ENCODE measurements at regions not wholly inside any gene's neighbourhood (a gene's known extent, or its start where the extent isn't known, plus 50 kb on each side); places are given as distances from the start of the nearest gene placed in this dataset.
A peak's percentile ranks its signal among the peaks of the same experiment; 100 is the strongest.

GRCh38 chr6:138563231-138563630 lies 63.9 kb upstream of the NHSL1 start:
- ATAC-seq, result no peak
- Mint-ChIP-seq H3K36me3 (no peaks in the 10 kb centered on the region), H3K27ac (peak overlapping the region in 1 of 9 donors; percentile 7), H3K27me3 (peaks cover 23 to 57% (median 29%) of the 10 kb centered on the region in 5 donors), H3K4me1 (no peaks in the 10 kb centered on the region), H3K9me3 (peaks cover 0 to 2% (median 0%) of the 10 kb centered on the region in 11 donors), H3K4me3 (no peak overlapping the region)
- Histone ChIP-seq H3K36me3 (ENCODE audit: control insufficient read depth in 2 of 3, insufficient read depth in 3 of 3, low read length in 3 of 3) (no peaks in the 10 kb centered on the region), H3K4me1 (ENCODE audit: control insufficient read depth in 2 of 2, insufficient read depth in 2 of 2, low read length in 2 of 2) (no peaks in the 10 kb centered on the region), H3K27ac (ENCODE audit: low read depth, low read length) (no peak overlapping the region), H3K4me3 (ENCODE audit: low read length) (no peak overlapping the region), H3K27me3 (ENCODE audit: control insufficient read depth in 2 of 2, insufficient read depth in 2 of 2, low read length in 2 of 2) (peaks cover 0 to 4% of the 10 kb centered on the region in 2 donors), H3K9me3 (ENCODE audit: control insufficient read depth in 2 of 3, low read length in 3 of 3) (no peaks in the 10 kb centered on the region)
- intact Hi-C loops (cut with micrococcal nuclease), result no loop called here
- POLR2A ChIA-PET, result no interaction called here
- DNase-seq, result no peak
- CTCF ChIA-PET, result no interaction called here

GRCh38 chr6:138563650-138564049 lies 64.4 kb upstream of the NHSL1 start:
- ChIA-PET POLR2A (no interaction called here), CTCF (no interaction called here)
- Mint-ChIP-seq H3K27ac (peak overlapping the region in 1 of 9 donors; percentile 7), H3K9me3 (peaks cover 0 to 2% (median 0%) of the 10 kb centered on the region in 11 donors), H3K36me3 (no peaks in the 10 kb centered on the region), H3K4me1 (no peaks in the 10 kb centered on the region), H3K27me3 (peaks cover 25 to 57% (median 31%) of the 10 kb centered on the region in 5 donors), H3K4me3 (no peak overlapping the region)
- Histone ChIP-seq H3K36me3 (ENCODE audit: control insufficient read depth in 2 of 3, insufficient read depth in 3 of 3, low read length in 3 of 3) (no peaks in the 10 kb centered on the region), H3K27me3 (ENCODE audit: control insufficient read depth in 2 of 2, insufficient read depth in 2 of 2, low read length in 2 of 2) (peaks cover under 1 to 4% of the 10 kb centered on the region in 2 donors), H3K4me3 (ENCODE audit: low read length) (no peak overlapping the region), H3K4me1 (ENCODE audit: control insufficient read depth in 2 of 2, insufficient read depth in 2 of 2, low read length in 2 of 2) (no peaks in the 10 kb centered on the region), H3K9me3 (ENCODE audit: control insufficient read depth in 2 of 3, low read length in 3 of 3) (no peaks in the 10 kb centered on the region), H3K27ac (ENCODE audit: low read depth, low read length) (no peak overlapping the region)
- intact Hi-C loops (cut with micrococcal nuclease), result no loop called here
- ATAC-seq (no peak), DNase-seq (no peak)

GRCh38 chr6:138564170-138564721 lies 65.0 kb upstream of the NHSL1 start:
- Histone ChIP-seq H3K27me3 (ENCODE audit: control insufficient read depth in 2 of 2, insufficient read depth in 2 of 2, low read length in 2 of 2) (peaks cover 4 to 6% of the 10 kb centered on the region in 2 donors), H3K4me1 (ENCODE audit: control insufficient read depth in 2 of 2, insufficient read depth in 2 of 2, low read length in 2 of 2) (no peaks in the 10 kb centered on the region), H3K4me3 (ENCODE audit: low read length) (no peak overlapping the region), H3K27ac (ENCODE audit: low read depth, low read length) (no peak overlapping the region), H3K9me3 (ENCODE audit: control insufficient read depth in 2 of 3, low read length in 3 of 3) (no peaks in the 10 kb centered on the region), H3K36me3 (ENCODE audit: control insufficient read depth in 2 of 3, insufficient read depth in 3 of 3, low read length in 3 of 3) (no peaks in the 10 kb centered on the region)
- Mint-ChIP-seq H3K27me3 (peaks cover 25 to 53% (median 29%) of the 10 kb centered on the region in 5 donors), H3K36me3 (no peaks in the 10 kb centered on the region), H3K4me1 (no peaks in the 10 kb centered on the region), H3K9me3 (peaks cover 0 to 2% (median 0%) of the 10 kb centered on the region in 11 donors), H3K4me3 (no peak overlapping the region), H3K27ac (no peak overlapping the region)
- CTCF ChIA-PET, result no interaction called here
- POLR2A ChIA-PET, result no interaction called here
- ATAC-seq (no peak), DNase-seq (no peak)
- intact Hi-C loops (cut with micrococcal nuclease), result no loop called here

GRCh38 chr6:138567052-138567451 lies 67.8 kb upstream of the NHSL1 start:
- peaks cover 0 to 4% (median 0%) of the 10 kb centered on the region in 7 donors for H3K4me1 Mint-ChIP-seq
- peaks cover 0 to 2% (median 0%) of the 10 kb centered on the region in 11 donors for H3K9me3 Mint-ChIP-seq
- no peaks in the 10 kb centered on the region for H3K4me1 ChIP-seq (ENCODE audit: control insufficient read depth in 2 of 2, insufficient read depth in 2 of 2, low read length in 2 of 2)
- no peaks in the 10 kb centered on the region for H3K9me3 ChIP-seq (ENCODE audit: control insufficient read depth in 2 of 3, low read length in 3 of 3)
- H3K27ac ChIP-seq (ENCODE audit: low read depth, low read length), result no peak overlapping the region
- ATAC-seq (no peak), DNase-seq (no peak)
- H3K4me3 Mint-ChIP-seq, result no peak overlapping the region
- H3K36me3 ChIP-seq (ENCODE audit: control insufficient read depth in 2 of 3, insufficient read depth in 3 of 3, low read length in 3 of 3), result no peaks in the 10 kb centered on the region
- peaks cover 0 to 16% of the 10 kb centered on the region in 2 donors for H3K27me3 ChIP-seq (ENCODE audit: control insufficient read depth in 2 of 2, insufficient read depth in 2 of 2, low read length in 2 of 2)
- H3K27me3 Mint-ChIP-seq, result peaks cover 18 to 35% (median 19%) of the 10 kb centered on the region in 5 donors
- ChIA-PET POLR2A (no interaction called here), CTCF (no interaction called here)
- no peak overlapping the region for H3K27ac Mint-ChIP-seq
- no peak overlapping the region for H3K4me3 ChIP-seq (ENCODE audit: low read length)
- H3K36me3 Mint-ChIP-seq, result no peaks in the 10 kb centered on the region
- intact Hi-C loops (cut with micrococcal nuclease), result no loop called here

- H3K36me3 Mint-ChIP-seq, result no peaks in the 10 kb centered on the region
- peaks cover 15 to 30% (median 19%) of the 10 kb centered on the region in 5 donors for H3K27me3 Mint-ChIP-seq
- peaks cover 0 to 9% (median 0%) of the 10 kb centered on the region in 7 donors for H3K4me1 Mint-ChIP-seq
- H3K36me3 ChIP-seq (ENCODE audit: control insufficient read depth in 2 of 3, insufficient read depth in 3 of 3, low read length in 3 of 3), result no peaks in the 10 kb centered on the region
- H3K27me3 ChIP-seq (ENCODE audit: control insufficient read depth in 2 of 2, insufficient read depth in 2 of 2, low read length in 2 of 2), result peaks cover 0 to 16% of the 10 kb centered on the region in 2 donors
- ATAC-seq (no peak), DNase-seq (no peak)
- no peak overlapping the region for H3K4me3 Mint-ChIP-seq
- H3K9me3 Mint-ChIP-seq, result no peaks in the 10 kb centered on the region
- ChIA-PET CTCF (no interaction called here), POLR2A (no interaction called here)
- no peaks in the 10 kb centered on the region for H3K9me3 ChIP-seq (ENCODE audit: control insufficient read depth in 2 of 3, low read length in 3 of 3)
- no peak overlapping the region for H3K27ac Mint-ChIP-seq
- H3K27ac ChIP-seq (ENCODE audit: low read depth, low read length), result no peak overlapping the region
- intact Hi-C loops (cut with micrococcal nuclease), result no loop called here
- no peaks in the 10 kb centered on the region for H3K4me1 ChIP-seq (ENCODE audit: control insufficient read depth in 2 of 2, insufficient read depth in 2 of 2, low read length in 2 of 2)
- no peak overlapping the region for H3K4me3 ChIP-seq (ENCODE audit: low read length)
These were observed 69.7 kb upstream of the NHSL1 start for GRCh38 chr6:138568997-138569396.

- Mint-ChIP-seq H3K9me3 (no peaks in the 10 kb centered on the region), H3K4me3 (no peak overlapping the region), H3K36me3 (no peaks in the 10 kb centered on the region), H3K27ac (no peak overlapping the region), H3K4me1 (peaks cover 0 to 9% (median 0%) of the 10 kb centered on the region in 7 donors), H3K27me3 (peaks cover 12 to 29% (median 15%) of the 10 kb centered on the region in 5 donors)
- intact Hi-C loops (cut with micrococcal nuclease), result no loop called here
- peaks cover 0 to 16% of the 10 kb centered on the region in 2 donors for H3K27me3 ChIP-seq (ENCODE audit: control insufficient read depth in 2 of 2, insufficient read depth in 2 of 2, low read length in 2 of 2)
- no peak overlapping the region for H3K4me3 ChIP-seq (ENCODE audit: low read length)
- ATAC-seq (no peak), DNase-seq (no peak)
- H3K9me3 ChIP-seq (ENCODE audit: control insufficient read depth in 2 of 3, low read length in 3 of 3), result no peaks in the 10 kb centered on the region
- H3K27ac ChIP-seq (ENCODE audit: low read depth, low read length), result no peak overlapping the region
- H3K36me3 ChIP-seq (ENCODE audit: control insufficient read depth in 2 of 3, insufficient read depth in 3 of 3, low read length in 3 of 3), result no peaks in the 10 kb centered on the region
- no peaks in the 10 kb centered on the region for H3K4me1 ChIP-seq (ENCODE audit: control insufficient read depth in 2 of 2, insufficient read depth in 2 of 2, low read length in 2 of 2)
- CTCF ChIA-PET, result no interaction called here
- POLR2A ChIA-PET, result interaction anchor here (0.6 kb wide), 1 partner anchor 166 kb away, joined by 3 read pairs; no protein-coding TSS in a partner anchor
These were observed 70.3 kb upstream of the NHSL1 start for GRCh38 chr6:138569554-138569953.

Measured in naive thymus-derived CD4-positive, alpha-beta T cell (primary cell).